NCI-H128 (cell line): ENCODE measurements at regions not wholly inside any gene's neighbourhood (a gene's known extent, or its start where the extent isn't known, plus 50 kb on each side); places are given as distances from the start of the nearest gene placed in this dataset.

Experiments
- DNase-seq: peaks from one replicate; lab custom pipeline; 2025; ENCODE audit not compliant: unreplicated experiment; lab: John Stamatoyannopoulos, UW

- DNase-seq, result no peak
Observed at GRCh38 chr4:1512738-1513660, 106.8 kb upstream of the NKX1-1 start.

- no peak for DNase-seq
Observed at GRCh38 chr4:1512051-1512737, 106.0 kb upstream of the NKX1-1 start.

DNA sequence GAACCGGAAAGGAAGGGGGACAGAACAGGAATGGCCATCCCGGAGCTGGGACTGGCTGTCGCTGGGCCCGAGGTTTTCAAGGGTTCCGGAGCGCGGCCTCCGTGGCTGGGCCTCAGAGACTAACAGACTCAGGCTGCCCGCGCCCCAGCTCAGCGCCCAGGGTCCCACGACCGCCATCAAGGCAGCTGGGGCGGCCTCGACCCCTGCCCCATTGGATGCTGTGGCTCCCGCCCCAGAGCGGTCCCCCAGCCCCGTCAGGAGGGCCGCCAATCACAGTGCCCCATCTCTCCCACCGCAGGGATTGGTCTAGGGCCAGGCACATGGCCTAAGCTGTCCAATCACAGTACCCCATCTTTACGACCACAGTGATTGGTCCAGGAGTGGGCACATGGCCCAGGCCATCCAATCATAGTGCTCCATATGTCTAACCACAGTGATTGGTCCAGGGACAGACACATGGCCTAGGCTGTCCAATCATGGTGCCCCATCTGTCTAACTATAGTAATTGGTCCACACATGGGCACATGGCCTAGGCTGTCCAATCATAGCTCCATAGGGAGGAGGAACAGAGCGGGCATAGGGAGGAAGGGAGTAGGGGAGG, 105.3 kb upstream of the NKX1-1 start:
- no peak for DNase-seq

DNA sequence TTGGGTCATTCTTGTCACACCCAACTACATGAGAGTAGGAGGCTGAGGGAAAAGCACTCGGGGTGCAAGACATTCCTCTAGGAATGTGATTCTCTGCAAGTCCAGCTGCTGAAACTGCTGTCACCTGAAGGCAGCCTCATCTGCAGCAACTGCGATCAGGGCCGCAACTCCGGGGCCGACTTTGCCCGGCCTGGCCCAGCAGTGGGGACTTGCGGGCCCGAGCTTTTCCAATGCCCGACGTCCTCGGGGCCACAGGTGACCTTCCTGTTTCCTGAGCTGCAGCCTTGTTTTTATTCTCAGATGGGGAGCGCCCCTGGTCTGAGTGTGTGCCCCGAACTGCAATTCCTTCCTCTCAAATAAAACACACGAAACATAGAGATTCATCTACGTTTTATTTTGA, 104.7 kb upstream of the NKX1-1 start:
- no peak for DNase-seq

- DNase-seq, result no peak
Observed at GRCh38 chr4:1509366-1509765, 103.1 kb upstream of the NKX1-1 start.

DNA sequence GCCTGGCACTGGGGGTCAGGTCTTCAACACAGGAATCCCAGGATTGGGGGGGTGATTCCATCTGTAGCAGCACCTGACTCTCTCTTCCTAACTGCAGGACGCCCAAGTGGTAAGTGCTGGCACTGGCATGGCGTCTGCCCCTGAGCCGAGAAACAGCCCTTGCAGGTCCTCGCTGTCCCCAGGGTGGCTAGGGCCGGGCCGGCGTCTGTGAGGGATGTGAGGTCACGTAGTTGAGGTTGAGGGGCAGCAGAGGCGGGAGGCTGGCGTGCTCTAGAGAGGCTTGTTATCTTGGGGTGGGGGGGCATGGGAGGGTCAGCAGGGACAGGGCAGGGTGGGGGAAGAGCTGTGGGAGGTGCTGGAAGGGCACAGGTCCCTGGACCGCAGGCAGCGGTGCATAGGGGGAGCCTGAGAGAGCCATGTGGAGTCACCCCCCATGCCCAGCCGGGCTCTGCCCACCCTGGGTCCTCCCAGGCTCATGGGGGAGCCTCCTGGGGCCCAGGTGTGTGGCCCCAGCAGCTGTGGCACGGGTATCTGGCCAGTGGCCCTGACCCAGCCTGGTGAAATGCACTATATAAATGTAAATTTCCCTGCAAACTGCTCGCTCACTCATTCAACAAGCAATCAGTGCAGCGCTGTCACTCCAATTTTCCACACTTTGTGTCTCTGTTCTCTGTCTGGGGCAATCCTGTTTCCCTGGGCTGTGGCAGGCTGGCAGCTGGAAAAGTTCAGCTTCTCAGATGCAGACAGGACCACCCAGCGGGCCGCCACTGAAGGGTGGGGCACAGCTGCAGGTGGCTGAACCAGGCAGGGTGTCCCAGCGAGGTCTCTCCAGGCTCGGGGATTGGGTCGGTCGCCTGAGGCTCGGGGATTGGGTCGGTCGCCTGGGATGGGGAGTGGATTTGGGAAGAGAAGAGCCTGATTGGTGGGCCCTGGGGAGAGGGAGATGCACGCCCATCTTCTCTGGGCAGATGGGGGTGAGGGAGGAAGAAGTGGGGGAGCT, 102.2 kb upstream of the NKX1-1 start:
- no peak for DNase-seq

DNA sequence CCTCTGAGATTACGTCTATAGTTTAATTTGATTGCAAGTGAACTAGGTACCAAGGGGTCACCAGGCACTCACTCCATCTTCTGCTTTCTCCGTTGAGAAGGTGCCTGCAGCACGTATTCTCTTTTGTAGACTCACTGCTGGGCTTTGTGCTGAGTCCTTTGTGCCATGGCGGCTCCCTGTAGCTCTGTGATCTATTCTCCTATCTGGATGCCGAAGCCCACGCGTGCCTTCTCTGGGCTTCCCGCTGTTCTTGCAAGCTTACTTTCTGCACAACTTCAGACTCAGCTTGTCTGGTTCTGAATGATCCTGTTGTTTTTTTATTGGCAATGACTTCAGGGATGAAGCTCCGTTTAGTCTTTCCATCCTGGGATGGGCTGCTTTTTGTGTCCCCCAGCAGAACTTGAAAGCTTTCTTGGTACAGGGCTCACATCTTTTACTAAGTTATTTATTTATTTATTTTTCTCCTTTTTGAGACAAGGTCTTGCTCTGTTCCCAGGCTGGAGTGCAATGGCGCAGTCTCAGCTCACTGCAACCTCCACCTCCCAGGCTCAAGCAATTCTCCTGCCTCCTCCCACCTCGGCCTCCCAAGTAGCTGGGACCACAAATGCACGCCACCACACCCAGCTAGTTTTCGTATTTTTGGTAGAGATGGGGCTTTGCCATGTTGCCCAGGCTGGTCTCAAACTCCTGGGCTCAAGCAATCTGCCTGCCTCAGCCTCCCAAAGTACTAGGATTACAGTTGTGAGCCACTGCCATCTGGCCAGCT, 100.9 kb upstream of the NKX1-1 start:
- no peak for DNase-seq

DNA sequence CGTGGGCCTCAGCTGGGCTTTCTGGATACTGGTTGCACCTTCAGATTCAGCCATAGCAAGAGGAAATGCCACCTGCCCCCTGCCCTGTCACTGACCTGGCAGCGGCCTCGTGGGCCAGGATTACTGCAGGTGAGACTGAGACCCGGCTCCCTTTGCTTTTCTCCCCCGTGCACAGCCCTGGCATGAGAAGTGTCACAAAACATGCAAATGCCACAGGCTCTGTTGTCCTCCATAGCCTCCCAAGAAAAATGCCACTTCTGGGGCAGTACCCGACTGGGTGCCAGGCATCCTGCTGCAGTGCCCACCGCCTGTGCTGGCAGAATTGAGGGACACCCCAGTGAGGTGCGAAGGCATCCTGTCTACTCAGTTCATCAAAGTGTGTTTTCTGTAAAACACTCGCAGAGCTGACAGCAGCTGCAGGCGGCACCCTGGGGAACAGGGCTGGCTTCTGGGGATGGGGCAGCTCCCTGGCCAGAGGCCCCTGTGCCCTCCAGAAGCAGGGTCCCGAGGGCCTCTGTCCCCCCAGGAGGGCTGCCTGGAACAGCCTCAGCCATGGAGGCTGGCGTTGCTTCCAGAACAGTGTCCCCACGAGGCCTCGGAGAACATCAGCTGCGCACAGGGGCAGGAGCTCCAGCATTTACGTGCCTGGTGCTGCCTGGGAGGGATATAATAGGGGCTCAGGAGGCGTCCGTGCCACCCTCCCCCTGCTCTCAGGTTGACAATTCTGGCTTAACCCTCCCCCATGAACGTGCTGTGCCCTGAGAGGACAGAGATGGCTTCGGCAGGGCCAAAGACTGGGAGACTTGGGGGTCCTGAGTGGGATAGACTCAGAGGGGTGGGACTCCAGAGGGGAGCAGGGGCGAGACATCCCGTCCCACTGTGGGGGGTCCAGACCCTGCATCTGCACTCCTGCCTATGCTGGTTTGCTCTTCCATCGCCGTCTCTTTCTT, 99.5 kb upstream of the NKX1-1 start:
- no peak for DNase-seq

DNA sequence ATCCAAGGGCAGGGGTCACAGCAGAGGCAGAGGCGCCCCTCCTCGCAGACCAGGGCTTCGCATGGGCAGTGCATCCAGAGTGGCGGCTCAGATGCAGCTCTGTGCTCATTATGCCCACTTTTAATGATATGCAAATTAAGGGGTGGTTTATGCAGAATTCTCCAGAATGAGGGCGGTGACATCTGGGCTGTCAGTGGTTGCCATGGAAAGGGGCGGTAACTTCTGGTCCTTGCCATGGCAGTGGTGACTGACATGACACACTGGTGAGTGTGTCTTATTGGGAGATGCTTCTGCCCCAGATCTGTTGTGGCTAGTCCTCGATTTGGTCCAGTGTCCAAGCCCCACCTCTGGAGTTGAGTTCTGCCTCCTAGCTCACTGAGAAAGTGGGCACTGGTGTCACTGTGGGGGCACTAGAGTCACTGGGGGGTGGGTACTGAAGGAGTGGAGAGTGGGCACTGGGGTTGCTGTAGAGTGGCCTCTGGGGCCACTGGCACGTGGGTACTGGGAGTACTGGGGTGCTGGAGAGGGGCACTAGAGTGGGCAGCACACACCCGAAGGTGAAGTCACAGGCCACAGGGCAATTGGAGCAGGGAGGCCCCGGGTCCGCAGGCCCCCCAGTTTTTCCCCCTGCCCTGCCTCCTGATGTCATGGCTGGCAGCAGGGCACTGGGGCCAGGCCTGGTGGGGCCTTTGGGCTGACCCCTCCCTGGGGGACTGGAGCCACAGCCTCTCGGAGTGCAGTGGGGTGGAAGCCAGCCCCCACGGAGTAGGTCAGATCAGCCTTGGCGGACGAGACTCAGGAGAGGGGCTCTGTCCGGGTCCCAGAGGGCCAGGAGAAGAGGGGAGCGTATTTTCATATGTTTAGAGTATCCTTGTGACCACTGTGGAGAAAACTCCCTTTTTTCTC, 98.6 kb upstream of the NKX1-1 start:
- no peak for DNase-seq

- no peak for DNase-seq
Observed at GRCh38 chr4:1503583-1504471, 97.6 kb upstream of the NKX1-1 start.

GRCh38 chr4:1502976-1503375, 96.7 kb upstream of the NKX1-1 start:
- DNase-seq, result no peak

DNA sequence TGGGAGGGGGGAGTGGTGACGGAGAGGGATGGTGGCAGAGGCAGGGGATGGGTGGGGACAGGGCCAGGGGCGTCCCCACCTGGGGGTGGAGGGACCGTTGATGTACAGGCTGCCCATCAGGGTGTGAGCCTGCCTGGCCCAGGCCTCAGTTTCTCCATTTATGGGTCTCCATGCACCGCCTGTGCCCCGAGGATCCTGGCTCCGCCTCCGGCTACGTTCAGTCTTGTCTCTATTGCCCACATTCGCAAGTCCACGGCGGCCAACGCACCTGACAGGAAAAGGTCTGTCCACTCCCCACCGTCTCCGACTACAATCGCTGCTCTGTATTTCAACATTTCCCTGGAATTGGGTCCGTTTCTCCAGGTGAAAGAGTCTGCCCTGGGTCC, 96.3 kb upstream of the NKX1-1 start:
- DNase-seq, result no peak

- DNase-seq, result no peak
Observed at GRCh38 chr4:1501754-1502500, 95.7 kb upstream of the NKX1-1 start.

DNA sequence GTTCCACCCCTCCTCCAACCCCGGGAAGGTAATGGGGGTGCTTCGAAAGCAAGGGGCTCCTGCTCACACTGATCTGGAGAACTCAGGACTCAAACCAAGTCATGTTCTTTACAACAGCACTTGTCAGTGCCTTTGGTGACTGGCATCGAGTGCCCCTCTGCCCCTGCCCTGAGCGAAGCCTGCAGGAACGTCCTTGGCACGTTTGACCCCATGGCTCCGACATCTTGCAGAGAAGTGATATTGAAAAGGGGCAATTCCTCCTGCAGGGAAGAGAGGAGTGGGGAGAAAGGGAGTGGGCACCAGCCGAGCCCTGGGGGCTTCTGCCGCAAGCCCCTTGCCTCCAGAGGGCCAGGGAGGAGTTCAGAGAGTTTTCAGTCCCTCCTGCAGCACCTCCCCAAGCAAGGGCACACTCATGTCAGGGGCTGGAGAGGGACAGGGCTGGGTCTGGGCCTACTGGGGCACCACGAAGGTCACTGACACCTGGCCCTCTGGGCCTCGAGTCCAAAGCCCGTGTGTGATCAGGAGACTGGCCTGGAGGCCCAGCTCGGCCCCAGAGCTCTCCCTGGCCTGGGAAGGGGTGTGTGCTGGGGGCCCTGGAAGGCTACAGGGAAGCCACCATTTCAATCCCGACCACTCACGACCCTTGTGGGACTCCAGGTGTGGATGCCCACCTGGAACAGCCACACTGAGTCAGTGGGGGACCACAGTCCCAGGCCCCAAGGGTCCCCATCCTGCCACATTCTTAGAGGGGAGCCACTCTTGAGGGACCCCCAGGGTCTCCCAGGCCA, 94.9 kb upstream of the NKX1-1 start:
- no peak for DNase-seq

- DNase-seq, result no peak
Observed at GRCh38 chr4:1500231-1500965, 94.2 kb upstream of the NKX1-1 start.
